Skin of body (tissue), 1 donor: ENCODE measurements at regions not wholly inside any gene's neighbourhood (a gene's known extent, or its start where the extent isn't known, plus 50 kb on each side); places are given as distances from the start of the nearest gene placed in this dataset.
"Not testable (repeated sequence)": the region's sequence is repeated elsewhere in the genome, so short reads cannot be mapped to it uniquely, and the experiment has no call there.

Experiments used
- DNase-seq: peaks from one replicate; lab custom pipeline; 2025; lab: John Stamatoyannopoulos, UW

DNA sequence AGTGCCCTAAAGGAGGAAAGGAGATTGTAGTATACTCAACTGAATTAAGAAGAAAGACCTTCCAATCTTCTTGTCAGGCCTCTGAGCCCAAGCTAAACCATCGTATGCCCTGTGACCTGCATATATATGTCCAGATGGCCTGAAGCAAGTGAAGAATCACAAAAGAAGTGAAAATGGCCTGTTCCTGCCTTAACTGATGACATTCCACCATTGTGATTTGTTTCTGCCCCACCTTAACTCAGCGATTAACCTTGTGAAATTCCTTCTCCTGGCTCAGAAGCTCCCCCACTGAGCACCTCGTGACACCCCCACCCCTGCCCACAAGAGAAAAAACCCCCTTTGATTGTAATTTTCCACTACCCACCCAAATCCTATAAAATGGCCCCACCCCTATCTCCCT, 739.2 kb downstream of the GALC start:
- not testable (repeated sequence) for DNase-seq

DNA sequence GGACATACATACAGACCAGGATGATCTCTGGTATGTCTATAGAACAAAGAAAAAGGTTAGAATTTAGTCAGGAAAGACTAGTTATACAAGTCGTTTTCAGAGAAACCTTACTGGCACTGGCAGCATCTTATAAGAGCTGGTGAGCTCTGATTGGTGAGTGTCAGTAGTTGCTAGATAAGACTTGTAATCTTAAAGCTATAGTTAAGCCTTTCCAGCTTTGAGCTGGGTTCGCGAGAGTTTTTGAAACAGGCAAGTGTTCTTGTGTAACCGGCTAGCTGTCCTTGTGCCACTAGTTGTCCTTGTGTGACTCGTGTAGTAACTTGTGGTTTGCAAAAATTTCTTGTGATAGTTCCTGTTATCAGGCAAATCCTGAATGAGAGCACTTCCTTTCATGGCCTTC, 740.9 kb downstream of the GALC start:
- no peak for DNase-seq

DNA sequence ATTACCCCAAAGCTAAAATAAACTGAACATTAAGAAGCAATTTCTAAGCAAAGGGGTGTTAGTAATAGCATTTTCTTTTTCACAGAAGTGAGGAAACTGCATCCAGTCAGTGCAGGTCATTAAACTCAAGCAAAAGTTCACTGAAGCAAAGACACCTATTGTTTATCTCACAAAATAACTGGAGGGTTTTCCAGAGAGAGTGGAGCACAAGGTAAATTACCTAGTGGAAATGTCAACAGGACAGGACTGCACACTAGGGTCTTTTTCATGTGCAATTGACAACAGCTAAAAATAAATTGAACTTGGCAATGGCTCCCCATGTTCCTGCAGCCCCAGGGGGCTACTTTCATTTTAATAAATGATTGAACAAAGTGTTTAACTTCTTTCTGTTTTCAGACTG, 742.0 kb downstream of the GALC start:
- no peak for DNase-seq

DNA sequence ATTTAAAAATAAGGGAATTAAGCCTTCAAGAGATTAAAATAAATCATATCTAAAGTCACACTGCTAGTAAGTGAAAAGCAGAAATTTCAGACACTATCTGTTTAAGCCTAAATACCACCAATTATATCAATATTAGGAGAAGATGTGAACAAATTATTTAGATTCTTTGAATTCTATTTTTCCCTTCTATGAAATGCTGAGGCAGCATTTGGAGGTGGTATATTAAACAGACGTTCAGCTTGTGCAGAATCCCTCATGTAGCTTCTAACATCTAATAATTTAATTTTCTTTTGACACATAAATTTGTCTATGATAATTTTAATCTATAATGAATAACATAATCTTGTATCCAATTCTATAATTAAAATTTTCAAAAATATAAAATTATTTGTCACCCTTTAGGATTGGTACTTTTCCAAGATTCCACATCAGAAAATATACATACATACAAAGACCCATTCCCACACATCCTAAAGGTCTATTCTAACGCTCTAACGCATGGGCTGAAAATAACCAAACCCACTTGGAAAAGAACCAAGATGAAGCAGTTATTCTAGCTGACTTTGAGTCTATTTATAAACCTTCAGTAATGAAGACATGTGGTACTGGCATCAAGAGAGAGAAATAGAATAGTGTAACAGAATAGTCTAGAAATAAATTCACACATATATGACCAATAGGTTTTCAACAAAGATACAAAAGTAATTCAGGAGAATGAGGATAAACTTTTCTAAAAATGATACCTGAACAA, 751.8 kb downstream of the GALC start:
- peak; percentile 11 for DNase-seq

DNA sequence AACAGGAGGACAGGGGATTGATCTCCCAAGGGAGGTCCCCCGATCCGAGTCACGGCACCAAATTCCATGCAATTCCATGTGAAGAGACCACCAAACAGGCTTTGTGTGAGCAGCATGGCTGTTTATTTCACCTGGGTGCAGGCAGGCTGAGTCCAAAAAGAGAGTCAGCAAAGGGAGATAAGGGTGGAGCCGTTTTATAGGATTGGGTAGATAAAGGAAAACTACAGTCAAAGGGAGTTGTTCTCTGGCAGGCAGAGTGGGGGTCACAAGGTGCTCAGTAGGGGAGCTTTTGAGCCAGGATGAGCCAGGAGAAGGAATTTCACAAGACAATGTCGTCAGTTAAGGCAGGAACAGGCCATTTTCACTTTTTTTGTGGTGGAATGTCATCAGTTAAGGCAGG, 752.7 kb downstream of the GALC start:
- DNase-seq: not testable (repeated sequence)

DNA sequence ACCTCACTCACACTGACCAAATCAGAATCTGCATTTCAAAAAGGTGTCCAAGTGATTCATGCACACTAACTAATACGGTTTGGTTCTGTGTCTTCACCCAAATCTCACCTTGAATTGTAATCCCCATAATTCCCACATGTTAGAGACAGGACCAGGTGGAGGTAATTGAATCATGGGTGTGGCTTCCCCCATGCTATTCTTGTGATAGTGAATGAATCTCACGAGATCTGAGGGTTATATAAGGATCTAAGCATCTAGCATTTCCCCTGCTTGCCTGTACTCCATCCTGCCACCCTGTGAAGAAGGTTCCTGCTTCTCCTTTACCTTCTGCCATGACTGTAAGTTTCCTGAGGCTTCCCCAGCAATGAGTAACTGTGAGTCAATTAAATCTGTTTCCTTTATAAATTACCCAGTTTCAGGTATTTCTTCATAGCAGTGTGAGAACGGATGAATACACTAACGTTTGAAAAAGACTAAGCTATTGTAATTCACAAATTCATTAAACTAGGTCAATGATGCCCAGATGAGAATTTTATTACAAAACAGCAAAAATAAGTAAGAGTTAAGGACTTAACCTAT, 759.1 kb downstream of the GALC start:
- DNase-seq: no peak

DNA sequence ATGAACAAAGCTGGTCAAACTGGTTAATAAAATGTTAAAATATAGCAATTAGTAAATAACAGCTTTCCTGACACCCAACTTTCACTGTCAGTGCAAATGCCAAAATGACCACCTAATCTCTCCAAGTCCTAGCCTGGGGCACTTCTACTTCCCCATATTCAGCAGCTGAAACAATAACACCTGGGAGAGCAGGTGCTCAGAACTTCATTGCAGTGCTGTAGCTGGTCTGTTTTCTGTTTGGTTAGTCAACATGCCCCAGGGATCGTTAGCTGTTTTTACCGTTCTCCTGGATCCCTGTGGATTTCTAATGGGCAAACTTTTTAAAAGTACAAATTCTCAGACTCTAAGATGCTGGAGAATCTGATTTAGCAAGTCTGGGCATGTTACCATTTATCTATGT, 759.7 kb downstream of the GALC start:
- DNase-seq: no peak

DNA sequence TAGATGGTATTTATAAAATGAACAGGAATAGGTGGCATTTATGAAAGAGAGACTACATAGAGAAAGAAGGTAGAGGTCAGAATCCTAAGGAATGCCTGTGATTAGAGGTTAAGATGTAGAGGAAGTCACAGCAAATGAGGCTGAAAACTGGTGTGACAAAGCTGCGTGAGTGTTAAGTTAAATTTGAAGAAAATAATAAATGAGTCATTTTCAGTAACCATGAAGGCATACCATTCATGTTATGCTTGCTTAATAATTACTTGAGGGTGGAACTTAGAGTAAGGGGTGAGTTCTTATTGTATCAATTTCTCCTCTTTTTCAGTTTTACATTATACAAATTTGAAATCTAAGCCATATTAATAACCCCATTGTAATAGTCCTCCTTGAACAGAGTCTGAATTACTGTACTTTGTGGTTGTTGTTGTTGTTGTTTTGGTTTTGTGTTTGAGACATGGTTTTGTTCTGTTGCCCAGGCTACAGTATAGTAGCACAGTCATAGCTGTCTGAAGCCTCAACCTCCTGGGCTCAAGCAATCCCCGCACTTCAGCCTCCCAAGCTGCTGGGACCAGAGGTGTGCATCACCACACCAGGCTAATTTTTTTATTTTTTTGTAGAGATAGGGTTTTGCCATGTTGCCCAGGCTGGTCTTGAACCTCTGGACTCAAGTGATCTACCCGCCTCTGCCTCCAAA, 761.5 kb downstream of the GALC start:
- DNase-seq: no peak

DNA sequence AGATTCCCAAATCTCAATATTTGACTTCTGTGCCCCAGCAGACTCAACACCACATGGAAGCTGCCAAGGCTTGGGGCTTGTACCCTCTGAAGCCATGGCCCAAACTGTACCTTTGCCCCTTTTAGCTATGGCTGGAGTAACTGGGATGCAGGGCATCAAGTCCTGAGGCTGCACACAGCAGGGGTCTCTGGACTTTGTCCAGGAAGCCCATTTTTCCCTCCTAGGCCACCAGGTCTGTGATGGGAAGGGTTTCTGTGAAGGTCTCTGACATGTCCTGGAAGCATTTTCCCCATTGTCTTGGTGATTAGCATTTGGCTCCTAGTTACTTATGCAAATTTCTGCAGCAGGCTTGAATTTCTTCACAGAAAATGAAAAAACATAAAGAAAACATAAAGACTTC, 762.3 kb downstream of the GALC start:
- DNase-seq: no peak

DNA sequence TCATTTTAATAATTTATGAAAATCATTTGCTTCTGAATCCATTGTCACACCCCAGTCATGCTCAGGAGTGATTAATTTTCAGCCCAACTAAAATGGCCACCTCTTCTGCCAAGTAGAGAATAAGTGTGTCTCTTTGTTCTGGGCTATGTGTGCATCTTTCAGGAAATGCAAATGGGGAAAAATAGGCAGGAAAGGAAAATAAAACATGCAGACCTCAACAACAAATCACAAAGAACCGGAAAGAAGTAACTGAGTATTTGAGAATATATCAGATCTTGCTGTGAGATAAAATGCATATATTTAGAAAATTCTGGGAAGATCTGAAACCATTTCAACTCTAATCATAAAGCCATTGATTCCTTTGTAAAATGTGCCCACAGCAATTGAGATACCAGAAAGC, 763.9 kb downstream of the GALC start:
- DNase-seq: no peak

DNA sequence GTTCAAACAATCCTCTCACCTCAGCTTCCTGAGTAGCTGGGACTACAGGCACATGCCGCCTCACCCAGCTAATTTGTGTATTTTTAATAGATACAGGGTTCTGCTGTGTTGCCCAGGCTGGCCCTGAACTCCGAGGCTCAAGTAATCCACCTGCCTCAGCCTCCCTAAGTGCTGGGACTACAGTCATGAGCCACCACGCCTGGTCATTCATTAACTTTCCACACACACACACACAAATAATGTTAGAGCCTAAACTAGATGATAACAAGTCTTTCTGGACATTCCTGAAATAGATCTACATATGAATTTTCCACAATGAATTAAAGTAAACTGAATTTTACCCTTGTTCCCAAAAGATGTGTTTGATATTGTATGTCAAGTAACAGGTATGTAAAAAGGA, 776.0 kb downstream of the GALC start:
- no peak for DNase-seq

DNA sequence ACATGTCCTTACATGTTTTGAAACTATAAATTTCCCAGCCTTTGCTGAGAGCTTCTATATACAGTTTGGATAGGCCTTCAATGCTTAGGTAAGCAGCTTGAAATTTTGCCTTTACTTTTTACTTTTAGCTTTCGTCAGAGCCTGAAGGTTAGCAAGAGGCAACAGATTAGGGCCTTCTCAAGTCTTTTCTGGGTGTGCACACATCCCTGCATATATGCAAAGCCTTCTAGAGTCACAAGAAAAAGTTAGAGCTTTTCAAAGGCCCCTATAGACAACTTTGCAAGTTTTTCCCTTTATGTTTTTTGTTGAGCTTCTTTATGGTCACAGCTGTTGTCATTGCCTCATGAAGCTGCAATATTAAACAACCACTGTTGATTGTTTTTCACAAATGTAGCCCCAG, 778.4 kb downstream of the GALC start:
- no peak for DNase-seq

DNA sequence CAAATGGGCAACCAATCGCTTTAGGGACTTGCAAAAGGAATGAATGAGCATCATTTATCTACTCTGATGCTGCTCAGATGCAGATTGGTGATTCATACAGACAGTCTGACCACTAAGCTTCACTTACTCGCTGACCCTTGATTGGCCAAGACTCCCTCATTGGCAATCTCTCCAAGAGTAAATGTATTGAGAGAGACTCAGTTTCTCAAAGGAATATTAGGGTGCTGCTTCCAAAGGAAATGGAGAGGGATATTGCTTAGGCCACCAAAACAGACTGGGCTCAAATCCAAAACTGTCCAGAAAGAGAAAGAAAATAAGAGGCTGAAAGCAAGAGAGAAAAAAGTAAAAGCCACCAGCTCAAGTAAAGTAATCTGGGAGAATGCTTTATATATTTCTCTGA, 785.2 kb downstream of the GALC start:
- DNase-seq: no peak

DNA sequence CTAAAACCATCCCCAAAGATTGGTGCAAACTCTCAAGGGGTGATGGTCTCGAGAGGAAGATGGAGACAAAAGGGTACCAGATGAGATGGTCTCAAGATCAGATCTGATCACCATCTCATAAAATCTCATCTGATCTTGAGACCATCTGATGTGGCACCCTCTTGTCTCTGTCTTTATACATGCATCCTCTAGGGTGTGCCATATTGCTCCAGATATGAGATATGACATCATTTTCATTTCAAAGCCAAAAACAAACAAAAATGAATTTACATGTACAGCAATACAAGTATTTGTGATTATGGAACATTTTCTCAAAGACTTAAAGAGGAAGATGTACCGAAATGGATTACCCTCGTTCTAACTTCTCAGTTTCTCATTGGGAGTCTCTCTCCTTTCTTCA, 787.2 kb downstream of the GALC start:
- no peak for DNase-seq

DNA sequence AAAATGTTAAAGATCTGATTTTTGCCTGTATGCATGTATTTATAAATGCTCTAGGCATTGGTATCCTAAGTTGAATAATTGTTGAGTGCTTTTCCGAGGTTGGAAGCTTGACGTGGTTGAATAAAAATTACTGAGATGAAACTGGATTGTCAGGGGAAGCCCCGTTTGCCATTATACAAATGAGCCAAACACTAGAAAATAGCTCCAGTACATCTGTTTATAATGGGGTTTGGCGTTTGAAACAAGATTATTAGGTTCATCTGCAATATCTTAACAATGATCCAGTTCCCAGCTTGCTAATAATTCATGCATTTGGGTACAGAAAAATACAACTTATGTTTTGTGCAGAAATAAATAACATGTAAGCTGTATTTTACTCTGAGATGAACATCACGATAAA, 789.6 kb downstream of the GALC start:
- peak; percentile 35 for DNase-seq

DNA sequence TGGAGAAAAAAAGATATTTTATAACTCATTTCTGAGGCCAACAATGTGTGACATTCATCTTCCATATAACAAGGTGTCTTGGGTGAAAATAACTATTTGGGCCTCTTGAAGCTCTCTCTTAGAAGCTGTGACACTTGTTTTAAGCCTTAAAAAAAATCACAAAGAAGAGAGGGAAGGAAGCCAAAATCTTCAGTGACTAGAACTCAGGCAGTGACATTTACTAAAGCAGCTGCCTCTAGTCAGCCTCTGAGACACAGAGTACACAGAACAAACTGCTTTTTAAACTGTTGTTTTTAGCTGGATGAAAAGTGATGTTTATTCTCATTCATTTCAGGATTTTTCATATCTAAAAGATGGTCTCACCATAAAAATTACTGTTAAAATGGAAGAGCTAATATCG, 793.6 kb downstream of the GALC start:
- DNase-seq: no peak

DNA sequence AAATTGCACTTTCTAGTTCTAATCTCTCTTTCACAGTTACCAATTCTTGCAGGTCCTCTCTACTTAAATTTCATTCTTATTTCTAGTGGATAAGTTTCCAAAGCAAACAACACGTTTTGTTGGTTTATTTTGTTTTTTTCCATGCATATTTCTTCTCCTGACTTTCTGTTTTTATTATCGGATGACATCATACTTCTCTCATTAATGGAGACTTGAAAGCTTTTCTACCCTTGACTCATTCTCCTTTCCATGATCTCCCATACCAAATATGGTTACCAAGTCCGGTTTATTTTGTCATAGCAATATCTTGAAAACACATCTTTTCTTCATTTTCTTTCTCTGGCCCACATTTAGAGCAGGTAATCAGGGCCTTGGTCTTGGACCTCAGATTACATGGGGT, 796.5 kb downstream of the GALC start:
- no peak for DNase-seq

DNA sequence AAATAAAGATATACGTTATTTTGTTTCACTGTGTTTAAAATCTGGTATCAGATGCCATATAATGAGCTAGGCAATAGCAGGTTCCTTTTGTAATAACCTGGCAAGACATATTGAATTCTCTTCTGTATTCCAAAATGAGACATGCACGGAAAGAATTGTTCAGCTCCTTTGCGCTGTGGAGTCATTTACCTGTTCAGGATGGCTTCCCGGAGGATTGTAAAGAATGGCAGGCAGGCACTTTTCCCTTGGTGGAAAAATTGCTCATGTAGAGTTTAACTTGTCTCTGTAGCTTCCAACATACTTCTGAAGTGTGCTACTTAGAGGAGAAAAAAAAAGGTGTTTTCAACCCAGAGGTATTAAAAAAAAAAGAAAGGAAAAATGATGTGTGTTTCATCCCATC, 805.2 kb downstream of the GALC start:
- DNase-seq: no peak

DNA sequence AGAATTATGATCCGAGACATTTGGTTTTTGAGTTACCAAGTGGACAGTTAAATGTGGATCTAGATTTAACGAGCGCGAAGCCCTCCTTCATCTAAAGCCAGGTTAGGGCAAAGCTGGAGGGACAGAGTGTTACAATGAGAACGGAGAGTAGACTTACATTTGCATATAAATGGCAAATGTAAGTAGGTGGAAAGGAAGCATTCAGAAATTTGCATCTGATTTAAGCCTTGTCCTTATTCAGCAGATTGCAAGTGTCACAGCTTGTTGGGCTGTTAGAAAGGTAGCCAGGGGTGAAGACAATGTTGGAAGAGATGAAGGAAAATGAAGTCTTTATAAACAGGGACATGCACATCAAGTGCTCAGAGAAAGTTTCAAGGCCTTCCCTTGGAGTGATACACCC, 806.2 kb downstream of the GALC start:
- no peak for DNase-seq

DNA sequence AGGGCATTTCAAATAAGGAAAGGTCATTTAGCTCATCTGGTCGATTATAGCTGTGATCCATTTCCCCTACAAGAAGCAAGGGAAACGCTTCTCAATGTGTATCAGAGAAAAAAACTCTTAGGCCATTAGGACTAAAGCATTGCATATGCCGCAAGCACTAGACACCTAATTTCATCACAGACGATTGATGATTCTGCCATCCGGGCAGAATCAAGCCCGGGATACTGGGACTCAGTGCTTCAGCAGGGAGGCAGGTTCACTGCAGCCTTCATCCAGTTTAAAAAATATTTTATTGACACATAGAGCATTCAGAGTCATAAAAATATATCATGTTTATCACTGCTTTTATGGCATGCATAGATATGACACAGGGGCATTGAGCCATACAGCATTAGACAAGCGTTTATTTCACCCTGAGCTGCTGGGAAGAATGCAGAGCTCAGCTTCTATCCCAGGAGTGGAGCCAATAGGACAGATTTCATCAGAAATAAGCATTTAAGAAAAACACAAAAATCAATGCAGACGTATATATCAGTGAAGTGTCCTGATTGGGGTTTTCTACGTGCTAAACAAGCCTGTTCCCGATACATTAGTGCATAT, 806.9 kb downstream of the GALC start:
- peak; percentile 42 for DNase-seq

DNA sequence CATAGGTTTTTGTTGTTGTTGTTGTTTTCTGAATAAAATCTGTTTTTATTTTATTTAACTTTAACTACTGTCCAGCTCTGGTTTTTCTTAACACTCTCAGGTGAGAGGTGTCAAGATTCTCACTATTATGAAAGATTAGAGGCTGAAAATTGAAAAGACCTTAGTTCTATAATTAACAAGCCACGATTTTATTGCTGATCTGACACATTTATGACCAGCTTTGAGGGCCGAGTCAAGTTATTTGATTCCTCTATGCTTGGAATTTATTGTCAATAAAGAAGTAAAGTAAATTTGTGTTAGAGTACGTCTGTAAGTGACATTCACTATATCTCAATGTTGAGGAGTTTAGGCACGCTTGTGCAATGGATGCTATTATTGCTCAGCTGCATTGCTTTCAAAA, 808.8 kb downstream of the GALC start:
- DNase-seq: no peak

DNA sequence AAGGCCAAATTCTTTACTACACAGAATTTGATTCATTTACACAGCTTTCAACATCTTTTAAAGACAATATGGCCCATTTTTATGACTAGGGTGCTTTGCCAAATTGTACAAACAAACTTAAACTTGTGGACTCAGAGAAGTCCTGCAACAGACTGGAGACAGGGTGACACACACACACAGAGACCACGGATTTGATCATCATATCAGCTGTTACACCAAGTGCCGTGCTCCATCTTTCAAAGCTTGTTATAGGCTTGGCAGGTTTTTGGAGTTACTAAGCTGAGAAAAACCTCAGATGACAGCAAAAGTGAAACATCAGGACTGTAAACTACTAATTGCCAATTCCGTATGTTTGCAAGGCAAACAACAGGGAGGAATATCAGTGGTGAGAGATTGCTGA, 811.7 kb downstream of the GALC start:
- no peak for DNase-seq

DNA sequence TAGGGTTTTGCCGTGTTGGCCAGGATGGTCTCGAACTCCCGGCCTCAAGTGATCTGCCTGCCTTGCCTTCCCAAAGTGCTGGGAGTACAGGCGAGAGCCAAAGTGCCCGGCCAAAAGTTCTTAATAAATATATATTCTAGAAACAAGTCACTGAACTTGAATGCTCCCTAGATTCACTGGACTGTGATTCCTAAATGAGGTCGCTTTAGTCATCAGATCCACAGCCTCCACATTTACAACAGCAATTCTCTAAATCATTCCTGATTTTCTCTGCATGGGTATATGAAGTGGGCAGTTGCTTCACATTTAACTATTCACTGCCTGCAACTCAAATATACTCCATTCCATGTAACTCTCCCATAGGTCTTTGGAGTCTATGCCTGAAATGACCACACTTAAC, 813.0 kb downstream of the GALC start:
- no peak for DNase-seq
